WTC11 (cell line): ENCODE measurements at regions not wholly inside any gene's neighbourhood (a gene's known extent, or its start where the extent isn't known, plus 50 kb on each side); places are given as distances from the start of the nearest gene placed in this dataset.

Experiments
- ATAC-seq: fragments of 200-7000 bp; cut with Tn5 transposase; 2 replicates; pipeline ENCODE4 v1.10.0; 2021; ENCODE audit warnings: mild to moderate bottlenecking, moderate library complexity
- CTCF ChIA-PET: fragments of 300-600 bp; sonication (Branson Sonifier 250); formaldehyde crosslinking; loops from one replicate; lab custom pipeline; 2021; ENCODE audit warnings: antibody characterized with exemption; lab: Charles Lee
- POLR2A ChIA-PET: fragments of 350-600 bp; sonication (Branson Sonifier 250); formaldehyde crosslinking; loops from one replicate; lab custom pipeline; 2021; ENCODE audit warnings: antibody characterized with exemption; lab: Charles Lee
- DNase-seq: peaks from one replicate; pipeline ENCODE4 v3.0.0; 2021; ENCODE audit warnings: low spot score
- H3K27ac Mint-ChIP-seq: 2 replicates; pipeline ENCODE4 v1.8.0; 2021; ENCODE audit warnings: mixed read lengths
- H3K27me3 Mint-ChIP-seq: 2 replicates; pipeline ENCODE4 v1.8.0; 2021; ENCODE audit warnings: low read depth, mild to moderate bottlenecking, moderate library complexity, mixed read lengths
- H3K36me3 Mint-ChIP-seq: 2 replicates; pipeline ENCODE4 v1.8.0; 2021; ENCODE audit warnings: mixed read lengths
- H3K4me1 Mint-ChIP-seq: 2 replicates; pipeline ENCODE4 v1.8.0; 2022; ENCODE audit warnings: mixed read lengths
- H3K4me3 Mint-ChIP-seq: 2 replicates; pipeline ENCODE4 v1.8.0; 2021; ENCODE audit warnings: mild to moderate bottlenecking, moderate library complexity, mixed read lengths
- H3K9me3 Mint-ChIP-seq: 2 replicates; pipeline ENCODE4 v1.8.0; 2021; ENCODE audit warnings: mixed read lengths
- JUN ChIP-seq: sonication (generic); formaldehyde crosslinking; IDR thresholded peaks from 2 replicates; pipeline ENCODE4 v1.8.0; 2023; ENCODE audit warnings: mild to moderate bottlenecking, missing genetic modification reagents
- ZBTB21 ChIP-seq: sonication (generic); formaldehyde crosslinking; IDR thresholded peaks from 2 replicates; pipeline ENCODE4 v1.8.1; 2023; ENCODE audit warnings: mild to moderate bottlenecking, missing genetic modification reagents, borderline replicate concordance
- ZNF423 ChIP-seq: fragments of 250-450 bp; sonication (Bioruptor Pico); IDR thresholded peaks from 2 replicates; pipeline ENCODE4 v2.1.2; 2022; ENCODE audit warnings: mild to moderate bottlenecking, moderate library complexity
- TF ChIP-seq, protein P1 (sequence below): fragments of 250-450 bp; sonication (Bioruptor Pico); IDR thresholded peaks from 2 replicates; pipeline ENCODE4 v1.9.0; 2021; ENCODE audit warnings: mild to moderate bottlenecking
- TF ChIP-seq, protein P2 (sequence below): sonication (generic); formaldehyde crosslinking; IDR thresholded peaks from 2 replicates; pipeline ENCODE4 v1.8.1; 2023; ENCODE audit warnings: mild to moderate bottlenecking, missing genetic modification reagents, moderate library complexity
- TF ChIP-seq, protein P3 (sequence below): sonication (generic); formaldehyde crosslinking; conservative IDR thresholded peaks from 2 replicates; pipeline ENCODE4 v1.8.1; 2023; ENCODE audit warnings: mild to moderate bottlenecking, low read depth, missing genetic modification reagents, moderate library complexity
- TF ChIP-seq, protein P4 (sequence below): sonication (generic); formaldehyde crosslinking; IDR thresholded peaks from 2 replicates; pipeline ENCODE4 v1.8.1; 2023; ENCODE audit warnings: mild to moderate bottlenecking, missing genetic modification reagents
- TF ChIP-seq, protein P5 (sequence below): sonication (generic); formaldehyde crosslinking; IDR thresholded peaks from 2 replicates; pipeline ENCODE4 v1.8.1; 2023; ENCODE audit warnings: mild to moderate bottlenecking, moderate library complexity, missing genetic modification reagents
- TF ChIP-seq, protein P6 (sequence below): fragments of 250-450 bp; sonication (Bioruptor Pico); IDR thresholded peaks from 2 replicates; pipeline ENCODE4 v2.1.2; 2022; ENCODE audit warnings: mild to moderate bottlenecking, moderate library complexity
- TF ChIP-seq, protein P7 (sequence below): fragments of 200-600 bp; IDR thresholded peaks from 2 replicates; pipeline ENCODE4 v1.8.0; 2022; ENCODE audit warnings: antibody characterized with exemption

DNA sequence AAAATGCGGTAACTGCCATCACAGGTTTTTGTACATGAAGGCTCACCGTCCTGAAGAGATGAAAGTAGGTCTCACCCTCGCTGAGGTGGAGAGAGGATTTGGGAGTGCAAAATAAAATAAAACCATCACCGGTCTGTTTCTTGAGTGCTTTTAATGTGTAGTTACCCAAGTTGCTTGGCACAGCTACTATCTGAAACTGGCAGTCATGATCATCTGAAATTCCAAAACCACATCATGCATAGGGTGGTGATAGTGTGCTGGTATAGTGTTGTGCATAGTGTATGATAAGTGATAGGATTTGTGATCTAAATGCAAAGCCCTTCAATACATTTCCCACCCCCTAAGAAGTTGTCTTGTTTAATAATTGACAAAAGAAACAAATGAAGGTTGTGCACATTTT lies 381.3 kb downstream of the DMRT2 start:
- CTCF ChIA-PET = no interaction called here
- no peaks in the 10 kb centered on the region for H3K36me3 Mint-ChIP-seq
- no peaks in the 10 kb centered on the region for H3K9me3 Mint-ChIP-seq
- POLR2A ChIA-PET = no interaction called here
- DNase-seq (no peak), ATAC-seq (no peak)
- H3K27me3 Mint-ChIP-seq = peaks cover 10% of the 10 kb centered on the region
- H3K4me1 Mint-ChIP-seq = peaks cover 11% of the 10 kb centered on the region
- no peak overlapping the region for H3K4me3 Mint-ChIP-seq
- TF ChIP-seq, protein P1, sequence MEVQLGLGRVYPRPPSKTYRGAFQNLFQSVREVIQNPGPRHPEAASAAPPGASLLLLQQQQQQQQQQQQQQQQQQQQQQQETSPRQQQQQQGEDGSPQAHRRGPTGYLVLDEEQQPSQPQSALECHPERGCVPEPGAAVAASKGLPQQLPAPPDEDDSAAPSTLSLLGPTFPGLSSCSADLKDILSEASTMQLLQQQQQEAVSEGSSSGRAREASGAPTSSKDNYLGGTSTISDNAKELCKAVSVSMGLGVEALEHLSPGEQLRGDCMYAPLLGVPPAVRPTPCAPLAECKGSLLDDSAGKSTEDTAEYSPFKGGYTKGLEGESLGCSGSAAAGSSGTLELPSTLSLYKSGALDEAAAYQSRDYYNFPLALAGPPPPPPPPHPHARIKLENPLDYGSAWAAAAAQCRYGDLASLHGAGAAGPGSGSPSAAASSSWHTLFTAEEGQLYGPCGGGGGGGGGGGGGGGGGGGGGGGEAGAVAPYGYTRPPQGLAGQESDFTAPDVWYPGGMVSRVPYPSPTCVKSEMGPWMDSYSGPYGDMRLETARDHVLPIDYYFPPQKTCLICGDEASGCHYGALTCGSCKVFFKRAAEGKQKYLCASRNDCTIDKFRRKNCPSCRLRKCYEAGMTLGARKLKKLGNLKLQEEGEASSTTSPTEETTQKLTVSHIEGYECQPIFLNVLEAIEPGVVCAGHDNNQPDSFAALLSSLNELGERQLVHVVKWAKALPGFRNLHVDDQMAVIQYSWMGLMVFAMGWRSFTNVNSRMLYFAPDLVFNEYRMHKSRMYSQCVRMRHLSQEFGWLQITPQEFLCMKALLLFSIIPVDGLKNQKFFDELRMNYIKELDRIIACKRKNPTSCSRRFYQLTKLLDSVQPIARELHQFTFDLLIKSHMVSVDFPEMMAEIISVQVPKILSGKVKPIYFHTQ (CRISPR knock-in tag) = no peak
- TF ChIP-seq ZBTB21 (CRISPR knock-in tag) = no peak
- TF ChIP-seq, protein P2, sequence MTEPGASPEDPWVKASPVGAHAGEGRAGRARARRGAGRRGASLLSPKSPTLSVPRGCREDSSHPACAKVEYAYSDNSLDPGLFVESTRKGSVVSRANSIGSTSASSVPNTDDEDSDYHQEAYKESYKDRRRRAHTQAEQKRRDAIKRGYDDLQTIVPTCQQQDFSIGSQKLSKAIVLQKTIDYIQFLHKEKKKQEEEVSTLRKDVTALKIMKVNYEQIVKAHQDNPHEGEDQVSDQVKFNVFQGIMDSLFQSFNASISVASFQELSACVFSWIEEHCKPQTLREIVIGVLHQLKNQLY (CRISPR knock-in tag) = no peak
- TF ChIP-seq JUN (CRISPR knock-in tag) = no peak
- TF ChIP-seq, protein P3, sequence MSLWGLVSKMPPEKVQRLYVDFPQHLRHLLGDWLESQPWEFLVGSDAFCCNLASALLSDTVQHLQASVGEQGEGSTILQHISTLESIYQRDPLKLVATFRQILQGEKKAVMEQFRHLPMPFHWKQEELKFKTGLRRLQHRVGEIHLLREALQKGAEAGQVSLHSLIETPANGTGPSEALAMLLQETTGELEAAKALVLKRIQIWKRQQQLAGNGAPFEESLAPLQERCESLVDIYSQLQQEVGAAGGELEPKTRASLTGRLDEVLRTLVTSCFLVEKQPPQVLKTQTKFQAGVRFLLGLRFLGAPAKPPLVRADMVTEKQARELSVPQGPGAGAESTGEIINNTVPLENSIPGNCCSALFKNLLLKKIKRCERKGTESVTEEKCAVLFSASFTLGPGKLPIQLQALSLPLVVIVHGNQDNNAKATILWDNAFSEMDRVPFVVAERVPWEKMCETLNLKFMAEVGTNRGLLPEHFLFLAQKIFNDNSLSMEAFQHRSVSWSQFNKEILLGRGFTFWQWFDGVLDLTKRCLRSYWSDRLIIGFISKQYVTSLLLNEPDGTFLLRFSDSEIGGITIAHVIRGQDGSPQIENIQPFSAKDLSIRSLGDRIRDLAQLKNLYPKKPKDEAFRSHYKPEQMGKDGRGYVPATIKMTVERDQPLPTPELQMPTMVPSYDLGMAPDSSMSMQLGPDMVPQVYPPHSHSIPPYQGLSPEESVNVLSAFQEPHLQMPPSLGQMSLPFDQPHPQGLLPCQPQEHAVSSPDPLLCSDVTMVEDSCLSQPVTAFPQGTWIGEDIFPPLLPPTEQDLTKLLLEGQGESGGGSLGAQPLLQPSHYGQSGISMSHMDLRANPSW = no peak
- TF ChIP-seq ZNF423 (CRISPR knock-in tag) = no peak
- TF ChIP-seq, protein P4, sequence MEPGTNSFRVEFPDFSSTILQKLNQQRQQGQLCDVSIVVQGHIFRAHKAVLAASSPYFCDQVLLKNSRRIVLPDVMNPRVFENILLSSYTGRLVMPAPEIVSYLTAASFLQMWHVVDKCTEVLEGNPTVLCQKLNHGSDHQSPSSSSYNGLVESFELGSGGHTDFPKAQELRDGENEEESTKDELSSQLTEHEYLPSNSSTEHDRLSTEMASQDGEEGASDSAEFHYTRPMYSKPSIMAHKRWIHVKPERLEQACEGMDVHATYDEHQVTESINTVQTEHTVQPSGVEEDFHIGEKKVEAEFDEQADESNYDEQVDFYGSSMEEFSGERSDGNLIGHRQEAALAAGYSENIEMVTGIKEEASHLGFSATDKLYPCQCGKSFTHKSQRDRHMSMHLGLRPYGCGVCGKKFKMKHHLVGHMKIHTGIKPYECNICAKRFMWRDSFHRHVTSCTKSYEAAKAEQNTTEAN (CRISPR knock-in tag) = no peak
- TF ChIP-seq, protein P5, sequence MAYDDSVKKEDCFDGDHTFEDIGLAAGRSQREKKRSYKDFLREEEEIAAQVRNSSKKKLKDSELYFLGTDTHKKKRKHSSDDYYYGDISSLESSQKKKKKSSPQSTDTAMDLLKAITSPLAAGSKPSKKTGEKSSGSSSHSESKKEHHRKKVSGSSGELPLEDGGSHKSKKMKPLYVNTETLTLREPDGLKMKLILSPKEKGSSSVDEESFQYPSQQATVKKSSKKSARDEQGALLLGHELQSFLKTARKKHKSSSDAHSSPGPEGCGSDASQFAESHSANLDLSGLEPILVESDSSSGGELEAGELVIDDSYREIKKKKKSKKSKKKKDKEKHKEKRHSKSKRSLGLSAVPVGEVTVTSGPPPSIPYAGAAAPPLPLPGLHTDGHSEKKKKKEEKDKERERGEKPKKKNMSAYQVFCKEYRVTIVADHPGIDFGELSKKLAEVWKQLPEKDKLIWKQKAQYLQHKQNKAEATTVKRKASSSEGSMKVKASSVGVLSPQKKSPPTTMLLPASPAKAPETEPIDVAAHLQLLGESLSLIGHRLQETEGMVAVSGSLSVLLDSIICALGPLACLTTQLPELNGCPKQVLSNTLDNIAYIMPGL (CRISPR knock-in tag) = no peak
- no peak overlapping the region for H3K27ac Mint-ChIP-seq

DNA sequence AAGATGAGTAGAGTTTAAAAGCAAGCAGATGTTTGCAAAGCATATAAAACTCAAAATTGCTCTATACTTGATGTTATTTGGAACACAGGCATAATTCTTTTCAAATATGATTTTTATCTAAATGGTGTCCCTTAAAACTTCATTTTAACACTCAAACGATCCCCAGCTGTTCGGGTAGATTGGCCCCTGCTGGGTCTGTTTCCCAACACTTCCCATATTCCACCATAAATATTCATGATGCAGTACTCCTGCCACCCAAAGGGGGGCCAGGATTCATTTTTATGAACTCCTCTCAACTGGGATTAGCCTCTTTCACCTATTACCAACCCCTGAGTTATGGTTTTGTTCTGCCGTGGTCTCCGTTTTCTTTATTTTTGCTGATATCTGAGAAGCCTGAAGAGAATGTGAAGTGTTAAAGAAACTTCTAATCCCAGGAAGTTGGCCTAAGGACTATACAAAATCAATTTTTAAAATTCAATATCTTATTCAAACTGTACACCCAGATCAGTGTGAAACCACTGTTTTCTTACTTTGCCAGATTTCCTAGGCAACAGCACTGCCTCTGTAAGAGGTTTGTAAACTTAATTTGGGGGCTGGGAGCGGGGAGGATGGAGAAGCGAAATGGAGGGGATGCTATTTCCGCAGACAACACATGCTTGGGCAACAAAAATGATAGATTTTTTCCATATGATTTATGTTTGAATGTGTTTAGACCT lies 384.1 kb downstream of the DMRT2 start:
- Mint-ChIP-seq H3K4me1 (peaks cover 11% of the 10 kb centered on the region), H3K4me3 (no peak overlapping the region), H3K36me3 (no peaks in the 10 kb centered on the region), H3K27me3 (peaks cover 10% of the 10 kb centered on the region), H3K27ac (no peak overlapping the region), H3K9me3 (no peaks in the 10 kb centered on the region)
- TF ChIP-seq, protein P6, sequence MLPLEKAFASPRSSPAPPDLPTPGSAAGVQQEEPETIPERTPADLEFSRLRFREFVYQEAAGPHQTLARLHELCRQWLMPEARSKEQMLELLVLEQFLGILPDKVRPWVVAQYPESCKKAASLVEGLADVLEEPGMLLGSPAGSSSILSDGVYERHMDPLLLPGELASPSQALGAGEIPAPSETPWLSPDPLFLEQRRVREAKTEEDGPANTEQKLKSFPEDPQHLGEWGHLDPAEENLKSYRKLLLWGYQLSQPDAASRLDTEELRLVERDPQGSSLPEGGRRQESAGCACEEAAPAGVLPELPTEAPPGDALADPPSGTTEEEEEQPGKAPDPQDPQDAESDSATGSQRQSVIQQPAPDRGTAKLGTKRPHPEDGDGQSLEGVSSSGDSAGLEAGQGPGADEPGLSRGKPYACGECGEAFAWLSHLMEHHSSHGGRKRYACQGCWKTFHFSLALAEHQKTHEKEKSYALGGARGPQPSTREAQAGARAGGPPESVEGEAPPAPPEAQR (CRISPR knock-in tag) = no peak
- TF ChIP-seq, protein P7, sequence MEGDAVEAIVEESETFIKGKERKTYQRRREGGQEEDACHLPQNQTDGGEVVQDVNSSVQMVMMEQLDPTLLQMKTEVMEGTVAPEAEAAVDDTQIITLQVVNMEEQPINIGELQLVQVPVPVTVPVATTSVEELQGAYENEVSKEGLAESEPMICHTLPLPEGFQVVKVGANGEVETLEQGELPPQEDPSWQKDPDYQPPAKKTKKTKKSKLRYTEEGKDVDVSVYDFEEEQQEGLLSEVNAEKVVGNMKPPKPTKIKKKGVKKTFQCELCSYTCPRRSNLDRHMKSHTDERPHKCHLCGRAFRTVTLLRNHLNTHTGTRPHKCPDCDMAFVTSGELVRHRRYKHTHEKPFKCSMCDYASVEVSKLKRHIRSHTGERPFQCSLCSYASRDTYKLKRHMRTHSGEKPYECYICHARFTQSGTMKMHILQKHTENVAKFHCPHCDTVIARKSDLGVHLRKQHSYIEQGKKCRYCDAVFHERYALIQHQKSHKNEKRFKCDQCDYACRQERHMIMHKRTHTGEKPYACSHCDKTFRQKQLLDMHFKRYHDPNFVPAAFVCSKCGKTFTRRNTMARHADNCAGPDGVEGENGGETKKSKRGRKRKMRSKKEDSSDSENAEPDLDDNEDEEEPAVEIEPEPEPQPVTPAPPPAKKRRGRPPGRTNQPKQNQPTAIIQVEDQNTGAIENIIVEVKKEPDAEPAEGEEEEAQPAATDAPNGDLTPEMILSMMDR = 0 out of 2 replicates have a peak, but pooled peaks have one; percentile 26
- ChIA-PET POLR2A (no interaction called here), CTCF (no interaction called here)
- DNase-seq = no peak
- ATAC-seq = no peak
